OCI-LY7 (cell line): ENCODE measurements at regions not wholly inside any gene's neighbourhood (a gene's known extent, or its start where the extent isn't known, plus 50 kb on each side); places are given as distances from the start of the nearest gene placed in this dataset.

Experiments
- CTCF ChIP-seq: fragments of 200-600 bp; sonication (generic); conservative IDR thresholded peaks from 2 replicates; pipeline ENCODE4 v1.5.1; 2014; ENCODE audit warnings: mild to moderate bottlenecking, antibody characterized with exemption, low read length, moderate library complexity, mixed read lengths
- EZH2phosphoT487 ChIP-seq: fragments of 200-600 bp; sonication (generic); IDR thresholded peaks from 2 replicates; pipeline ENCODE4 v1.6.1; 2018; ENCODE audit warnings: low read depth, borderline replicate concordance, mild to moderate bottlenecking, mixed run types, antibody characterized with exemption, low read length, moderate library complexity, mixed read lengths

- TF ChIP-seq CTCF (no peak), EZH2phosphoT487 (no peak)
These were observed 434.3 kb downstream of the PTPRC start for GRCh38 chr1:199073166-199073565.
